ENCODE measurements at regions not wholly inside any gene's neighbourhood (a gene's known extent, or its start where the extent isn't known, plus 50 kb on each side); places are given as distances from the start of the nearest gene placed in this dataset.

GRCh38 chr18:24660956-24661355 is 200.5 kb downstream of the HRH4 start:
- TF ChIP-seq CTCF (conservative IDR thresholded peaks at IDR 0.05; ENCODE audit: low read length) (no peak), EZH2phosphoT487 (IDR thresholded peaks at IDR 0.05; ENCODE audit: borderline replicate concordance, low read depth, low read length) (no peak)

All from OCI-LY7 (cell line).